Body of pancreas (tissue), 4 donors: ENCODE measurements at regions not wholly inside any gene's neighbourhood (a gene's known extent, or its start where the extent isn't known, plus 50 kb on each side); places are given as distances from the start of the nearest gene placed in this dataset.

Experiments used
- CTCF ChIP-seq, 7 experiments: fragments of 450-650 bp in 4 of 7; fragments of 200-600 bp in 3 of 7; sonication (generic) in 3 of 7; IDR thresholded peaks; one replicate each; pipeline ENCODE4 v1.5.1; 2016 to 2019; ENCODE audit warnings: antibody characterized with exemption in 7 of 7
- POLR2A ChIP-seq, 3 donors: fragments of 450-650 bp; IDR thresholded peaks; one replicate each; pipeline ENCODE4 v1.6.1; 2016; ENCODE audit warnings: antibody characterized with exemption in 3 of 3, mild to moderate bottlenecking in 2 of 3

- TF ChIP-seq CTCF (IDR thresholded peaks at IDR 0.05) (no peak), POLR2A (IDR thresholded peaks at IDR 0.05) (no peak)
Observed at GRCh38 chr20:19004975-19005374, 191.4 kb downstream of the SCP2D1 start.
